ENCODE measurements at regions not wholly inside any gene's neighbourhood (a gene's known extent, or its start where the extent isn't known, plus 50 kb on each side); places are given as distances from the start of the nearest gene placed in this dataset.

GRCh38 chr3:103968131-103968530 is 1398.6 kb upstream of the ALCAM start:
- H3K4me1 ChIP-seq (ENCODE audit: control insufficient read depth in 1 of 2, low read depth in 2 of 2) = no peaks in the 10 kb centered on the region
- no peaks in the 10 kb centered on the region for H3K27me3 ChIP-seq (replicated peaks; ENCODE audit: insufficient read depth)
- ATAC-seq (ENCODE audit: insufficient number of reproducible peaks, low FRiP score, low read depth) = no peak
- no peak overlapping the region for H3K4me3 ChIP-seq
- no peaks in the 10 kb centered on the region for H3K9me3 ChIP-seq
- DNase-seq (ENCODE audit: low spot score) = no peak
- no peak for TF ChIP-seq CTCF (IDR thresholded peaks at IDR 0.05)
- no peak overlapping the region for H3K27ac ChIP-seq
- H3K36me3 ChIP-seq = no peaks in the 10 kb centered on the region

GRCh38 chr3:103968751-103969150 is 1398.0 kb upstream of the ALCAM start:
- Histone ChIP-seq H3K36me3 (no peaks in the 10 kb centered on the region), H3K4me1 (ENCODE audit: control insufficient read depth in 1 of 2, low read depth in 2 of 2) (no peaks in the 10 kb centered on the region), H3K27me3 (replicated peaks; ENCODE audit: insufficient read depth) (no peaks in the 10 kb centered on the region), H3K4me3 (no peak overlapping the region), H3K9me3 (no peaks in the 10 kb centered on the region), H3K27ac (no peak overlapping the region)
- ATAC-seq (ENCODE audit: insufficient number of reproducible peaks, low FRiP score, low read depth) (no peak), DNase-seq (ENCODE audit: low spot score) (no peak)
- no peak for TF ChIP-seq CTCF (IDR thresholded peaks at IDR 0.05)

GRCh38 chr3:103976931-103977339 is 1389.8 kb upstream of the ALCAM start:
- no peaks in the 10 kb centered on the region for H3K27me3 ChIP-seq (replicated peaks; ENCODE audit: insufficient read depth)
- DNase-seq (ENCODE audit: low spot score) (no peak), ATAC-seq (ENCODE audit: insufficient number of reproducible peaks, low FRiP score, low read depth) (no peak)
- no peak overlapping the region for H3K27ac ChIP-seq
- H3K36me3 ChIP-seq = no peaks in the 10 kb centered on the region
- no peaks in the 10 kb centered on the region for H3K4me1 ChIP-seq (ENCODE audit: control insufficient read depth in 1 of 2, low read depth in 2 of 2)
- no peaks in the 10 kb centered on the region for H3K9me3 ChIP-seq
- no peak for TF ChIP-seq CTCF (IDR thresholded peaks at IDR 0.05)
- H3K4me3 ChIP-seq = no peak overlapping the region

- Histone ChIP-seq H3K4me1 (ENCODE audit: control insufficient read depth in 1 of 2, low read depth in 2 of 2) (no peaks in the 10 kb centered on the region), H3K4me3 (no peak overlapping the region), H3K27me3 (replicated peaks; ENCODE audit: insufficient read depth) (no peaks in the 10 kb centered on the region), H3K36me3 (no peaks in the 10 kb centered on the region), H3K9me3 (no peaks in the 10 kb centered on the region), H3K27ac (no peak overlapping the region)
- ATAC-seq (ENCODE audit: insufficient number of reproducible peaks, low FRiP score, low read depth) (no peak), DNase-seq (ENCODE audit: low spot score) (no peak)
- TF ChIP-seq CTCF (IDR thresholded peaks at IDR 0.05) = no peak
Measured at GRCh38 chr3:103977417-103977816, 1389.3 kb upstream of the ALCAM start.

- Histone ChIP-seq H3K4me3 (no peak overlapping the region), H3K9me3 (no peaks in the 10 kb centered on the region), H3K27me3 (replicated peaks; ENCODE audit: insufficient read depth) (no peaks in the 10 kb centered on the region), H3K36me3 (no peaks in the 10 kb centered on the region), H3K27ac (no peak overlapping the region), H3K4me1 (ENCODE audit: control insufficient read depth in 1 of 2, low read depth in 2 of 2) (no peaks in the 10 kb centered on the region)
- DNase-seq (ENCODE audit: low spot score) (no peak), ATAC-seq (ENCODE audit: insufficient number of reproducible peaks, low FRiP score, low read depth) (no peak)
- no peak for TF ChIP-seq CTCF (IDR thresholded peaks at IDR 0.05)
Measured at GRCh38 chr3:103991461-103992115, 1375.1 kb upstream of the ALCAM start.

Measured in thoracic aorta (tissue), 2 donors.